ENCODE measurements at regions not wholly inside any gene's neighbourhood (a gene's known extent, or its start where the extent isn't known, plus 50 kb on each side); places are given as distances from the start of the nearest gene placed in this dataset.

- ChIA-PET CTCF (no interaction called here), POLR2A (no interaction called here)
- TF ChIP-seq CTCF (IDR thresholded peaks at IDR 0.05; ENCODE audit: unreplicated experiment), result no peak
- intact Hi-C loops (cut with micrococcal nuclease), result no loop called here
- Mint-ChIP-seq H3K4me3 (ENCODE audit: unreplicated experiment) (no peak overlapping the region), H3K9me3 (ENCODE audit: unreplicated experiment) (no peaks in the 10 kb centered on the region), H3K36me3 (ENCODE audit: insufficient read depth, unreplicated experiment) (no peaks in the 10 kb centered on the region), H3K27ac (ENCODE audit: low read depth, unreplicated experiment) (no peak overlapping the region), H3K4me1 (ENCODE audit: insufficient read depth, unreplicated experiment) (no peaks in the 10 kb centered on the region), H3K27me3 (ENCODE audit: insufficient read depth, unreplicated experiment) (peaks cover 13% of the 10 kb centered on the region)
- no TSS peak for BruUV-seq (replicated peaks)
- DNase-seq (ENCODE audit: unreplicated experiment), result no peak
These were observed 262.7 kb upstream of the HABP2 start for GRCh38 chr10:113290137-113290536.

GRCh38 chr10:113291413-113291812 is 261.4 kb upstream of the HABP2 start:
- Mint-ChIP-seq H3K4me3 (ENCODE audit: unreplicated experiment) (no peak overlapping the region), H3K4me1 (ENCODE audit: insufficient read depth, unreplicated experiment) (no peaks in the 10 kb centered on the region), H3K36me3 (ENCODE audit: insufficient read depth, unreplicated experiment) (no peaks in the 10 kb centered on the region), H3K27me3 (ENCODE audit: insufficient read depth, unreplicated experiment) (peaks cover 6% of the 10 kb centered on the region), H3K27ac (ENCODE audit: low read depth, unreplicated experiment) (no peak overlapping the region), H3K9me3 (ENCODE audit: unreplicated experiment) (no peaks in the 10 kb centered on the region)
- TF ChIP-seq CTCF (IDR thresholded peaks at IDR 0.05; ENCODE audit: unreplicated experiment), result no peak
- no peak for DNase-seq (ENCODE audit: unreplicated experiment)
- POLR2A ChIA-PET, result interaction anchor here (0.6 kb wide), 1 partner anchor 77 kb away, joined by 3 read pairs; no protein-coding TSS in a partner anchor
- BruUV-seq (replicated peaks), result no TSS peak
- CTCF ChIA-PET, result interaction anchor here (1.0 kb wide), 1 partner anchor 12 kb away, joined by 4 read pairs; no protein-coding TSS in a partner anchor
- intact Hi-C loops (cut with micrococcal nuclease), result no loop called here

- no peaks in the 10 kb centered on the region for H3K27me3 Mint-ChIP-seq (ENCODE audit: insufficient read depth, unreplicated experiment)
These were observed 260.8 kb upstream of the HABP2 start for GRCh38 chr10:113292086-113292485.

GRCh38 chr10:113292743-113293142 is 260.1 kb upstream of the HABP2 start:
- no peak for TF ChIP-seq CTCF (IDR thresholded peaks at IDR 0.05; ENCODE audit: unreplicated experiment)
- Mint-ChIP-seq H3K36me3 (ENCODE audit: insufficient read depth, unreplicated experiment) (no peaks in the 10 kb centered on the region), H3K27ac (ENCODE audit: low read depth, unreplicated experiment) (no peak overlapping the region), H3K9me3 (ENCODE audit: unreplicated experiment) (no peaks in the 10 kb centered on the region), H3K4me1 (ENCODE audit: insufficient read depth, unreplicated experiment) (no peaks in the 10 kb centered on the region), H3K27me3 (ENCODE audit: insufficient read depth, unreplicated experiment) (no peaks in the 10 kb centered on the region), H3K4me3 (ENCODE audit: unreplicated experiment) (no peak overlapping the region)
- DNase-seq (ENCODE audit: unreplicated experiment), result no peak
- CTCF ChIA-PET, result interaction anchor here (0.6 to 1.1 kb wide), 4 partner anchors 9 to 682 kb away, joined by 3 to 4 read pairs (median 3); no protein-coding TSS in a partner anchor
- intact Hi-C loops (cut with micrococcal nuclease), result no loop called here
- no TSS peak for BruUV-seq (replicated peaks)
- POLR2A ChIA-PET, result interaction anchor here (0.5 to 0.8 kb wide), 2 partner anchors 201 to 240 kb away, joined by 3 read pairs; no protein-coding TSS in a partner anchor

More at GRCh38 chr10:113292086-113292485, 260.8 kb upstream of the HABP2 start:
- ChIA-PET CTCF (interaction anchor here (1.0 to 1.1 kb wide), 2 partner anchors 9 to 13 kb away, joined by 3 to 4 read pairs; no protein-coding TSS in a partner anchor), POLR2A (interaction anchor here (0.5 kb wide), 1 partner anchor 239 kb away, joined by 3 read pairs; no protein-coding TSS in a partner anchor)
- intact Hi-C loops (cut with micrococcal nuclease), result no loop called here
- no peaks in the 10 kb centered on the region for H3K4me1 Mint-ChIP-seq (ENCODE audit: insufficient read depth, unreplicated experiment)
- H3K27ac Mint-ChIP-seq (ENCODE audit: low read depth, unreplicated experiment), result no peak overlapping the region
- H3K36me3 Mint-ChIP-seq (ENCODE audit: insufficient read depth, unreplicated experiment), result no peaks in the 10 kb centered on the region
- no peak for DNase-seq (ENCODE audit: unreplicated experiment)
- no peak overlapping the region for H3K4me3 Mint-ChIP-seq (ENCODE audit: unreplicated experiment)
- BruUV-seq (replicated peaks), result no TSS peak
- H3K9me3 Mint-ChIP-seq (ENCODE audit: unreplicated experiment), result no peaks in the 10 kb centered on the region
- TF ChIP-seq CTCF (IDR thresholded peaks at IDR 0.05; ENCODE audit: unreplicated experiment), result no peak
